Testis (tissue), 2 donors: ENCODE measurements at regions not wholly inside any gene's neighbourhood (a gene's known extent, or its start where the extent isn't known, plus 50 kb on each side); places are given as distances from the start of the nearest gene placed in this dataset.

Source experiments
- CTCF ChIP-seq, 3 experiments: fragments of 450-650 bp in 2 of 3; fragments of 200-600 bp in 1 of 3; sonication (generic) in 1 of 3; IDR thresholded peaks; one replicate each; pipeline ENCODE4 v1.5.1; 2016 to 2019; ENCODE audit warnings: antibody characterized with exemption in 3 of 3, mild to moderate bottlenecking in 2 of 3, moderate library complexity in 1 of 3
- POLR2A ChIP-seq: fragments of 450-650 bp; IDR thresholded peaks from one replicate; pipeline ENCODE4 v1.6.1; 2017; ENCODE audit warnings: antibody characterized with exemption, mild to moderate bottlenecking, moderate library complexity

- TF ChIP-seq CTCF (IDR thresholded peaks at IDR 0.05) (no peak), POLR2A (no peak)
Observed at GRCh38 chr6:113397236-113397635, 459.9 kb upstream of the MARCKS start.
